HG02798 (cell line): ENCODE measurements at regions not wholly inside any gene's neighbourhood (a gene's known extent, or its start where the extent isn't known, plus 50 kb on each side); places are given as distances from the start of the nearest gene placed in this dataset.

Experiments
- ATAC-seq: cut with Tn5 transposase; IDR thresholded peaks from one replicate; pipeline ENCODE4 v1.9.1; 2021; ENCODE audit warnings: mild to moderate bottlenecking; ENCODE audit not compliant: unreplicated experiment, poor library complexity

GRCh38 chr6:77204555-77204954 lies 258.7 kb downstream of the HTR1B start:
- ATAC-seq: no peak

- no peak for ATAC-seq
These were observed 279.8 kb downstream of the HTR1B start for GRCh38 chr6:77183447-77183846.

- no peak for ATAC-seq
These were observed 281.5 kb downstream of the HTR1B start for GRCh38 chr6:77181749-77182148.

GRCh38 chr6:77180326-77180725 lies 283.0 kb downstream of the HTR1B start:
- ATAC-seq: no peak

GRCh38 chr6:77178821-77179220 lies 284.5 kb downstream of the HTR1B start:
- no peak for ATAC-seq

GRCh38 chr6:77177470-77177869 lies 285.8 kb downstream of the HTR1B start:
- no peak for ATAC-seq

- no peak for ATAC-seq
These were observed 289.7 kb downstream of the HTR1B start for GRCh38 chr6:77173472-77174074.

- no peak for ATAC-seq
These were observed 290.7 kb downstream of the HTR1B start for GRCh38 chr6:77172578-77172977.

- no peak for ATAC-seq
These were observed 303.6 kb downstream of the HTR1B start for GRCh38 chr6:77159730-77160129.

- no peak for ATAC-seq
These were observed 312.1 kb downstream of the HTR1B start for GRCh38 chr6:77151241-77151640.

GRCh38 chr6:77150736-77151135 lies 312.6 kb downstream of the HTR1B start:
- no peak for ATAC-seq

- ATAC-seq: no peak
These were observed 318.0 kb downstream of the HTR1B start for GRCh38 chr6:77145244-77145643.

- ATAC-seq: no peak
These were observed 319.4 kb downstream of the HTR1B start for GRCh38 chr6:77143659-77144447.

- ATAC-seq: no peak
These were observed 327.2 kb downstream of the HTR1B start for GRCh38 chr6:77136086-77136485.

- no peak for ATAC-seq
These were observed 330.3 kb downstream of the HTR1B start for GRCh38 chr6:77133031-77133430.

- no peak for ATAC-seq
These were observed 331.9 kb downstream of the HTR1B start for GRCh38 chr6:77131426-77131825.

- no peak for ATAC-seq
These were observed 338.7 kb downstream of the HTR1B start for GRCh38 chr6:77124604-77125003.

GRCh38 chr6:77123527-77123926 lies 339.8 kb downstream of the HTR1B start:
- no peak for ATAC-seq

GRCh38 chr6:77106992-77107391 lies 356.3 kb downstream of the HTR1B start:
- peak; percentile 56 for ATAC-seq

- ATAC-seq: no peak
These were observed 358.2 kb downstream of the HTR1B start for GRCh38 chr6:77105091-77105490.

GRCh38 chr6:77097940-77098339 lies 365.4 kb downstream of the HTR1B start:
- ATAC-seq: no peak
